ENCODE measurements at regions not wholly inside any gene's neighbourhood (a gene's known extent, or its start where the extent isn't known, plus 50 kb on each side); places are given as distances from the start of the nearest gene placed in this dataset.

DNA sequence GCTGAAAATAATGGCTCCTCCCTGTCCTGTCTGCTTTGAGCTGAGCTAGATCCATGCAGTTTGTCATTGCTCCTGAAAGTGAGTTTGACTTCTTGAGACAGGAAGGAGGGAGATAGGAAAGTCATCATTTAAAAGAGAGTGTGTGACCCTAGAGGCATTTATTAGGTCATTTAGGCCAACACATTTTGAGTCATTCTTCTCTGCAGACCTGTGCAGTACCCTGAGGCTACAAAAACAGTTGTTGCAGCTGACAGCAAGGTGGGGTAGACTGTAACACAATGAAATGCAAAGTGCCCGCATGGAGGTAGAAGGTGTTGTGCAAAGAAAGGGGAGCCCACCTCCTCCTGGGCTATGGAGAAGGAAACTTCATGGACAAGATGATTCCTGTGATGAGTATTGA is 102.8 kb upstream of the PFN2 start:
- Histone ChIP-seq H3K36me3 (ENCODE audit: insufficient read depth in 1 of 2, low read depth in 1 of 2) (no peaks in the 10 kb centered on the region), H3K4me3 (no peak overlapping the region), H3K27ac (no peak overlapping the region), H3K27me3 (ENCODE audit: insufficient read depth in 3 of 3, low read length in 2 of 3) (no peaks in the 10 kb centered on the region), H3K4me1 (peaks cover 26% of the 10 kb centered on the region), H3K9me3 (peaks cover 8% of the 10 kb centered on the region)
- no peak for ATAC-seq
- intact Hi-C loops (cut with DNase I): loop anchor here in 1 of 2 donors (5.0 kb wide), 1 partner anchor 94 kb away; no protein-coding TSS in a partner anchor
- 100% methylated on average over 1 of the region's 1 CpG for WGBS, 3 donors
- no peak for DNase-seq
- TF ChIP-seq, protein P1, sequence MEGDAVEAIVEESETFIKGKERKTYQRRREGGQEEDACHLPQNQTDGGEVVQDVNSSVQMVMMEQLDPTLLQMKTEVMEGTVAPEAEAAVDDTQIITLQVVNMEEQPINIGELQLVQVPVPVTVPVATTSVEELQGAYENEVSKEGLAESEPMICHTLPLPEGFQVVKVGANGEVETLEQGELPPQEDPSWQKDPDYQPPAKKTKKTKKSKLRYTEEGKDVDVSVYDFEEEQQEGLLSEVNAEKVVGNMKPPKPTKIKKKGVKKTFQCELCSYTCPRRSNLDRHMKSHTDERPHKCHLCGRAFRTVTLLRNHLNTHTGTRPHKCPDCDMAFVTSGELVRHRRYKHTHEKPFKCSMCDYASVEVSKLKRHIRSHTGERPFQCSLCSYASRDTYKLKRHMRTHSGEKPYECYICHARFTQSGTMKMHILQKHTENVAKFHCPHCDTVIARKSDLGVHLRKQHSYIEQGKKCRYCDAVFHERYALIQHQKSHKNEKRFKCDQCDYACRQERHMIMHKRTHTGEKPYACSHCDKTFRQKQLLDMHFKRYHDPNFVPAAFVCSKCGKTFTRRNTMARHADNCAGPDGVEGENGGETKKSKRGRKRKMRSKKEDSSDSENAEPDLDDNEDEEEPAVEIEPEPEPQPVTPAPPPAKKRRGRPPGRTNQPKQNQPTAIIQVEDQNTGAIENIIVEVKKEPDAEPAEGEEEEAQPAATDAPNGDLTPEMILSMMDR (IDR thresholded peaks at IDR 0.05): no peak

DNA sequence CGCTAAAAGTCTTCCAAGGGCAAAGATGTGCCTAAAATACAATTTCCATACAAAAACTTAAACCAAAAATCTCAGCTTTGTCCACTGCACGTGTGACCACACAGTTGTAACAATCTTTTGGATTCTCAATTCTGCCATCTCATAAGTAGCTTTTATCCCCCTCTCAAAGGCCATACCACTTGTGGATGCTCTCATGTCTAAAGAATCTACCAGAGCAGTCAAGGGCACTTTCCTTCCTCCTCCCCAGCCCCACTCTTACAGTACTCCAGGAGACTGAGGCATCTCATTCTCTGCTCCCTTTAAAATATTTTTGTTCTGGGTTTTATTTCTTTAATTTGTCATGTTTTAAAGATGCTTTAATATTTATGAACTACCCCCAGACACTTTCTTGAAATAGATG is 102.3 kb upstream of the PFN2 start:
- intact Hi-C loops (cut with DNase I): loop anchor here in 1 of 2 donors (5.0 kb wide), 1 partner anchor 94 kb away; no protein-coding TSS in a partner anchor
- H3K9me3 ChIP-seq: peaks cover 8% of the 10 kb centered on the region
- TF ChIP-seq, protein P1 (IDR thresholded peaks at IDR 0.05): no peak
- no peak for DNase-seq
- ATAC-seq: no peak
- peaks cover 26% of the 10 kb centered on the region for H3K4me1 ChIP-seq
- no peak overlapping the region for H3K4me3 ChIP-seq
- peak overlapping the region; percentile 4 for H3K27ac ChIP-seq
- H3K27me3 ChIP-seq (ENCODE audit: insufficient read depth in 3 of 3, low read length in 2 of 3): no peaks in the 10 kb centered on the region
- 85 to 88% (median 85%) methylated on average over 2 of the region's 2 CpGs for WGBS, 3 donors
- H3K36me3 ChIP-seq (ENCODE audit: insufficient read depth in 1 of 2, low read depth in 1 of 2): no peaks in the 10 kb centered on the region

GRCh38 chr3:150072576-150072975 is 101.9 kb upstream of the PFN2 start:
- 80 to 88% (median 83%) methylated on average over 6 of the region's 6 CpGs for WGBS, 3 donors
- peaks cover 26% of the 10 kb centered on the region for H3K4me1 ChIP-seq
- intact Hi-C loops (cut with DNase I): loop anchor here in 1 of 2 donors (5.0 kb wide), 1 partner anchor 95 kb away; no protein-coding TSS in a partner anchor
- H3K27ac ChIP-seq: peak overlapping the region; percentile 4
- no peaks in the 10 kb centered on the region for H3K36me3 ChIP-seq (ENCODE audit: insufficient read depth in 1 of 2, low read depth in 1 of 2)
- peaks cover 8% of the 10 kb centered on the region for H3K9me3 ChIP-seq
- H3K4me3 ChIP-seq: no peak overlapping the region
- no peaks in the 10 kb centered on the region for H3K27me3 ChIP-seq (ENCODE audit: insufficient read depth in 3 of 3, low read length in 2 of 3)
- TF ChIP-seq, protein P1 (IDR thresholded peaks at IDR 0.05): no peak
- no peak for ATAC-seq
- DNase-seq: no peak

GRCh38 chr3:150070271-150070670 is 99.6 kb upstream of the PFN2 start:
- DNase-seq (no peak), ATAC-seq (peak in 3 of 4 donors; percentile 8 to 28 (median 18))
- intact Hi-C loops (cut with DNase I): loop anchor here in 1 of 2 donors (5.0 kb wide), 1 partner anchor 97 kb away; no protein-coding TSS in a partner anchor
- Histone ChIP-seq H3K27me3 (ENCODE audit: insufficient read depth in 3 of 3, low read length in 2 of 3) (no peaks in the 10 kb centered on the region), H3K4me3 (no peak overlapping the region), H3K4me1 (peaks cover 35% of the 10 kb centered on the region), H3K9me3 (no peaks in the 10 kb centered on the region), H3K27ac (peak overlapping the region; percentile 90), H3K36me3 (ENCODE audit: insufficient read depth in 1 of 2, low read depth in 1 of 2) (no peaks in the 10 kb centered on the region)
- TF ChIP-seq, protein P1 (IDR thresholded peaks at IDR 0.05): no peak
- 83 to 87% (median 86%) methylated on average over 4 of the region's 4 CpGs for WGBS, 3 donors

- ATAC-seq (peak; percentile 61 to 75 (median 70)), DNase-seq (no peak)
- Histone ChIP-seq H3K27me3 (ENCODE audit: insufficient read depth in 3 of 3, low read length in 2 of 3) (no peaks in the 10 kb centered on the region), H3K36me3 (ENCODE audit: insufficient read depth in 1 of 2, low read depth in 1 of 2) (no peaks in the 10 kb centered on the region), H3K9me3 (no peaks in the 10 kb centered on the region), H3K27ac (peak overlapping the region; percentile 90), H3K4me1 (peaks cover 41% of the 10 kb centered on the region), H3K4me3 (no peak overlapping the region)
- intact Hi-C loops (cut with DNase I): loop anchor here in 1 of 2 donors (2.0 to 5.0 kb wide), 3 partner anchors 23 to 101 kb away; no protein-coding TSS in a partner anchor
- TF ChIP-seq, protein P1 (IDR thresholded peaks at IDR 0.05): no peak
- 18 to 38% (median 36%) methylated on average over 1 of the region's 1 CpG for WGBS, 3 donors
Measured at GRCh38 chr3:150069633-150070032, 98.9 kb upstream of the PFN2 start.

Measured in psoas muscle (tissue), 7 donors.